Middle frontal gyrus (tissue), 1 donor: ENCODE measurements at regions not wholly inside any gene's neighbourhood (a gene's known extent, or its start where the extent isn't known, plus 50 kb on each side); places are given as distances from the start of the nearest gene placed in this dataset.
"Not testable (repeated sequence)": the region's sequence is repeated elsewhere in the genome, so short reads cannot be mapped to it uniquely, and the experiment has no call there.

Experiments
- DNase-seq: peaks from one replicate; pipeline ENCODE4 v3.0.0-alpha.2; 2015; ENCODE audit warnings: low spot score; ENCODE audit errors: extremely low spot score

DNA sequence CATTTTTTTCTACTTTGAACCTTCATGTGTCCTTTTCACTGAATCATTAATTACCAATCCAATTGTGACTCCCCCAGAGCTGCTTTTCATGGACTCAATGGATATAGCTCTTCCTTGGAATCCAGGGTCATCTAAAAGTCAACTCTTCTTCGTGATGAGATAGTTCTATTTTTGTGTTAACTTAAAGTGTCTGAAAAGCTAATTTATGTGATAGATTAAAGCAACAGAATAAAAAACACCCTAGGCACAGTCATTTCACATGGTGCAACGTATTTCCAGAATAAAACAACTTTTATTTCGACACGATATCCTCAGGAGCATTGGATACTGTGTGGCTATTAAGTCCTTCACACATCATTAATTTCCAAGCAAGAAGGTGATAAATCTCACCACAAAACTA, 250.6 kb upstream of the SPHKAP start:
- DNase-seq: no peak

DNA sequence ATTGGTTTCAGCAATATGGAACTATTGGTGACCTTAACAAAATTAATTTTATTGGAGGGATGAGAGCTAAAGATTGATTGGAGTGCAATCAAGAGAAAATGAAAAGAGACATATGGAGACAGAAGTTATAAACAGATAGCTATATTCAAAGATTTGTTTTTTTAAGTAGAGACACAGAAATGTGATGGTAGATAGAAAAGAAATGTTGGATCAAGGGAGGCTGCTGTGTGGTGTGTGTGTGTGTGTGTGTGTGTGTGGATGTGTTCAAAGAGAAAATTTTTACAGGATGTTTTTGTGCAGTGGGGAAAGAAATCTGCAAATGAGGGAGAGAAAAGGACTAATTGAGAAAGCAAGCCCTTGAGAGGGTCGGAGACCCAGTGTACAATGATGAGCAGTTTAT, 249.5 kb upstream of the SPHKAP start:
- no peak for DNase-seq

GRCh38 chr2:228426502-228427216, 245.2 kb upstream of the SPHKAP start:
- DNase-seq: no peak

DNA sequence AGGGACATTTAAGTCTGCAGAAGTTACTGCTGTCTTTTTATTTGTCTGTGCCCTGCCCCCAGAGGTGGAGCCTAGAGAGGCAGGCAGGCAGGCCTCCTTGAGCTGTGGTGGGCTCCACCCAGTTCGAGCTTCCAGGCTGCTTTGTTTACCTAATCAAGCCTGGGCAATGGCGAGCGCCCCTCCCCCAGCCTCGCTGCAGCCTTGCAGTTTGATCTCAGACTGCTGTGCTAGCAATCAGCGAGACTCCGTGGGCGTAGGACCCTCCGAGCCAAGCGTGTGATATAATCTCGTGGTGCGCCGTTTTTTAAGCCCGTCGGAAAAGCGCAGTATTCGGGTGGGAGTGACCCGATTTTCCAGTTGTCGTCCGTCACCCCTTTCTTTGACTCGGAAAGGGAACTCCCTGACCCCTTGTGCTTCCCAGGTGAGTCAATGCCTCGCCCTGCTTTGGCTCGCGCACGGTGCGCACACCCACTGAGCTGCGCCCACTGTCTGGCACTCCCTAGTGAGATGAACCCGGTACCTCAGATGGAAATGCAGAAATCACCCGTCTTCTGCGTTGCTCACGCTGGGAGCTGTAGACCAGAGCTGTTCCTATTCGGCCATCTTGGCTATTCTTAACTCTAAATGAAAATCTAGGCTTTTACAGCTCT, 244.0 kb upstream of the SPHKAP start:
- DNase-seq: not testable (repeated sequence)

GRCh38 chr2:228417956-228418355, 236.5 kb upstream of the SPHKAP start:
- no peak for DNase-seq

DNA sequence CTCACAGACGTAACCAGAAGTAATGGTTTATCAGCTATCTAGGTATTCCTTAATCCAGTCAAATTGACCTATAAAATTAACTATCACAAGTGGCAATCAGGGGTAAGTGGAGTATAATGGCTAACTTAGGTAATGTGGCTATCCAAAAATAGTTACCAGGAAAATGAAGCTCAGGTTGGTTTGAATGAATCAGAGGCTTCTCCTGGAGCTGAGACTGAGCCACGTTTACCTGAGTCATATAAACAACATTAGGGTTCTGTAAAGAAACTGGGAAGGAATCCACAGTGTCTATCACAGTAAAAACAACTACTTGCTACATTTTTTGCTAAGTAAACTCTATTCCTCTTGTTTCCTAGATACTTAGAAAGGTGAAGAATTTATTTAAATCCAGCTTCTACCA, 236.0 kb upstream of the SPHKAP start:
- DNase-seq: no peak

GRCh38 chr2:228410061-228410460, 228.6 kb upstream of the SPHKAP start:
- DNase-seq: no peak

DNA sequence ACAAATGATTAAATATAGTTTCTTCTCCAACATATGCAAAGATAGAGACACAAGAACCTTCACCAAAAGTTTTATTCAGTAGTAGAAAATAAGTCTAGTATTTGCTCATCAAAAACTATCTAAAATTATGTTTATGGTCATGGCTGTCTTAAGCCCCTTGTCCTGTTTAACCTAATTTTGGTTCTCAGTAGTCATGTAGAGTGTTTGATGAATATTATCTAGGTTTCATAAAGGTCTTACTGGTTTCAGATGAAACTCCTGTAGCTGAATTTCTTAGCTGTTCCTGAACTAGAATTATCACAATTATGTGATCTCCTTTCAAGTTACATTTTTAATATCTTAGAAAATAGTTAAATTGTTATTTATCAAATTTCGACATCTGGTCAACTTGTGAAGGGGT, 228.0 kb upstream of the SPHKAP start:
- DNase-seq: no peak

GRCh38 chr2:228408529-228409227, 227.2 kb upstream of the SPHKAP start:
- DNase-seq: no peak

- no peak for DNase-seq
These were observed 226.3 kb upstream of the SPHKAP start for GRCh38 chr2:228407821-228408220.

DNA sequence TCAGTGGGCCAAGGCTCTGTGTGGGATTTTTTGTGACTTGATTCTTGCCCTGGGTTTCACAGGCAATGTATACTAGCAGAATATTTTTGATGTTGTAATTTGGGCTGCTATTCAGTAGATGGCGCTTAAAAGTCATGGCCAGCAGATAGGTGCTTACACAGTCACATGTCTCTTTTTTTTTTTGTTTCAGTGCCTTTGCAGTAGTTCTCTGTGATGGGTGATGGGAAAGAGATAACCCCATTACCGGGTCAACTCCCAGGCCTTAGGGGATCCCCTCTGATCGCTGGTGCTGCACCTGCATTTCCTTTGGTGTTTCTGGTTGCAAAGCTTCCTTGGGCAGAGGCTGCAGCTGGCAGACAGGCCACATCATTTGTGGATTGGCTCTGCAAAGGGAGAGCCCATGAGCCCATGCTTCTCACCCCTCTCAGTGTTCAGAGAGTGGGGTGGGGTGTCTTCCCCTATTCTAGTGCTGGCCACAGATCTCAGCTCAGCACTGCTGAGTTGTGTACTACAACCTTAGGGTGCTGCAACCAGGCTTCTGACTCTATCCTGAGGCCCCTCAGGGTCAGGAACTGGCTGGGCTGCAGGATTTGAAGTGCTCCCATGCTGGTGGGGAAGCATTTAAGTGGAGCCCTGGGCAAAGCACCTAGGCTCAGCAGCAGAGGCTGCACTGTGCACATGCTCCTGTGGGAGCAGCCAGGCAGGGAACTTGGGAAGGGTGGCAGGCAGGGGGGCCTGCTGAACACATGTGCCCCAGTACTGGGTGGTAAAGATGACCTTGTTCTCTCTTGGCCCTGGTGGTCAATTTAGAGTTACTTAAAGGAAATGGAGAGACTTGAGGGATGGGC, 219.8 kb upstream of the SPHKAP start:
- no peak for DNase-seq

- DNase-seq: no peak
These were observed 206.3 kb upstream of the SPHKAP start for GRCh38 chr2:228387776-228388175.

DNA sequence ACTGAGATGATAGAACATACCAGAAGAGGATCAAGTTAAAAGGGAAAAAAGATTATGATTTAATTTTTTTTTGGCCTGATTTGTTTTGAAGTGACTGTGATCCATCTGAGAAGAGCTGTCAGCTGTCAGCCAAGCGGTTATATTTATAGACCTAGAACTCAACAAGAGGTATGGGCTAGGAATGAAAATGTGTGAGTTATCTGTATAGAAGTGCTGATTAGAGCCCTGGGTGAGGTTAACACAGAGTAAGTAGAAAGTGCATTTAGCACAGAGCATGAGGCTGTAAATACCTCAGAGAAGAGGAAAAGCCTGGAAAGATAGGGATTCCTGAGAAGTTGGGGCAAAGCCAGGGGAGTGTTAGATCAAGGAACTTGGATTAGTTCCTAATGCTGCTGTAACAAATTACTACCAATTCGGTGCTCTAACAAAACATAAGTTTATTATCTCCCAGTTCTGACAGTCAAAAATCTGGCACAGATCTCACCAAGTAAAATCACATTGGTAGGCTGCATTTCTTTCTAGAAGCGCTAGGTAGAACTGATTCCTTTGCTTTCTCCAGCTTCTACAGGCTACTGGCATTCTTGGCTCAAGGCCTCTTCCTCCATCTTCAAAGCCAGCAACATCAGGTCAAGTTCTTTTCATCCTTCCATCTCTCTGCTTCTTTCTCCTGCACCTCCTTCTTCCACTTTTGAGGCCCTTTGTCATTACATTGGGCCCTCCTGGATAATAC, 197.4 kb upstream of the SPHKAP start:
- DNase-seq: no peak

DNA sequence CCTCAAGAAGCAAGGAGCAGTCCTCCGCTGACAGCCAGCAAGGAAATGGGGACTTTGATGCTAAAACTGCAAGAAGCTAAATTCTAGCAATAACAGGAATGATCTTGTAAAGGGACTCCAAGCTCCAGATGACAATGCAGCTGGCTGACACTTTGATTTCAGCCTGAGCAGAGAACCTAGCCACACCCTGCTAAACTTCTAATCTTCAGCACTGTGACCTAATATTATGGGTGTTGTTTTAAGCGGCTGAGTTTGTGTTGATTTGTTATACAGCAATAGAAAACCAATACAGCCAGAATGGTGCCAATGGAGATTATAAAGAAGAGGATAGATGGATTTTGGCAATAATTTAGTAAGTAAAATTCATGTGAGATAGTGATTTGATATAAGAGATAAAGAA, 196.7 kb upstream of the SPHKAP start:
- DNase-seq: no peak

GRCh38 chr2:228377533-228377932, 196.0 kb upstream of the SPHKAP start:
- DNase-seq: no peak

- DNase-seq: no peak
These were observed 193.3 kb upstream of the SPHKAP start for GRCh38 chr2:228374741-228375140.

- DNase-seq: no peak
These were observed 191.7 kb upstream of the SPHKAP start for GRCh38 chr2:228373191-228373590.

- DNase-seq: no peak
These were observed 190.7 kb upstream of the SPHKAP start for GRCh38 chr2:228372212-228372611.

DNA sequence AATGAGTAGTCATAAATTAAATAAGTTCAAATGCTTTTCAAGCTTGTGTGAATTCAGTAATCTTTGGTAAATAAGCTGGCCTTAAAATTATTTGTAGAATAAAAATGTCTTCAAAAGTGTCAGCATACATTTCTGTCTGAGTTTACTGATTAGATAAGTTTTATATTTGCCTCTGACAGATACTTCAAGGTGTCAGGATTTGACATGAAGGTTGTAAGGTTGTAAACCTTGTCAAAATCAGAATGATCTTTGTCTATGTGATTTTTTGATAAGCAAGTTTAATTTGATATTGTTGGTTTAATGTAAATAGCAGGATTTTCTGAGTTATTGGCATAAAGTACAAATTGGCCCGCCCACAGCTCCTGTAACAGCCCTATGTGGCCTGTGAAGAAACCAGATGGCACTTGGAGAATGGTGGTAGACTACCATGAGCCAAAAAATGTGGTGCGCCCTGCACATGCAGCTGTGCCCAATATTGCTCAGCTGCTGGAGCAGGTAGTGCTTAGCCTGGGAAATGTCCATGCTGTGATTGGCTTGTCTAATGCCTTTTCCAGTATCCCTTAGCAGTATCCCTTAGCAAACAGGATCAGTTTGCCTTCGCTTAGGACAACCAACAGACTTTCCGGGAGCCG, 188.0 kb upstream of the SPHKAP start:
- DNase-seq: no peak

DNA sequence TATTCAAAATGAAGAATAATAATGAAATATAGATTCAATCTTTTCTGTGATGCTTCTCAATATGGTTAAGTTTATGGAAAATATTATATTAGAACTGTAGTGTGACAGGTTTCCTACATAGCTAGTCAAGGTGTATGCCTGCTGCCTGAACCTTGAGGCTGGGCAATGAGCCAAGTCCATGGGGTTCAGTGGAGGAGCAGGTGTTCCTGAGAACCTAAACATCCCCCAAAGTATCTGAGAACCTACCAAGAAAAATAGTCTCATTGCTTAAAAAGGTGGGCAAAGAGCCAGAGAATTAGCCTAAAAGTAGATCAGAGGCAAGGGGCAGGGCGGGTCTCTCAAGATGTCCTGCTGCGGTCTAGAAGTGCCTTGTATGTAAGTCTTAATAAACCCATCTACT, 185.9 kb upstream of the SPHKAP start:
- no peak for DNase-seq

- no peak for DNase-seq
These were observed 178.0 kb upstream of the SPHKAP start for GRCh38 chr2:228359473-228359872.
